ENCODE measurements at regions not wholly inside any gene's neighbourhood (a gene's known extent, or its start where the extent isn't known, plus 50 kb on each side); places are given as distances from the start of the nearest gene placed in this dataset.

DNA sequence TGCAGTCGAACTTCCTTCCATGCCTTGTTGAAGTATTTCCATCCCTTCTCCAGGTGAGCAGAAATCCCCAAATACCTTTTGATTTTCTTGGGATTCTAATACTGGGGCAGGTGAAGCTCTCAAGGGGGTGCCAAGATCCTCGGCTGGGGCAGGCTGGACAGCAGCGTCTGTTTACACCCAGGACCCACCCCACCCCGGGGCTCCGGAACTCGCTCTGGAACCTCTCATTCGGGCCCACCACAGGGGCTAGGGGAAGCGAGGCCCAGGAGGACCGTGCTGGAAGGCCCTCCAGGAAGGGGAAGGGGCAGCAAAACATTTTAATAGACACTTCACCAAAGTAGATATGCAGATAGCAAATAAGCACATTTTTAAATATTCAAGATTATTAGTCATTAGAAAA lies 161.9 kb upstream of the GORAB start:
- no peaks in the 10 kb centered on the region for H4K20me1 ChIP-seq (ENCODE audit: insufficient read depth, low read length)
- H3K4me3 ChIP-seq (ENCODE audit: low read length) = no peak overlapping the region
- no peaks in the 10 kb centered on the region for H3K36me3 ChIP-seq (replicated peaks; ENCODE audit: low read depth, low read length)
- H3K27me3 ChIP-seq (ENCODE audit: low read depth, low read length) = no peaks in the 10 kb centered on the region
- no peak overlapping the region for H3K9ac ChIP-seq (ENCODE audit: low read length)
- no peaks in the 10 kb centered on the region for H3K79me2 ChIP-seq (ENCODE audit: low read length)
- no peaks in the 10 kb centered on the region for H3K9me3 ChIP-seq (ENCODE audit: insufficient read depth, low read length)
- H3K4me2 ChIP-seq (ENCODE audit: low read length) = no peak overlapping the region
- H3K4me1 ChIP-seq (ENCODE audit: low read length) = no peaks in the 10 kb centered on the region
- TF ChIP-seq EZH2phosphoT487 (IDR thresholded peaks at IDR 0.05; ENCODE audit: low read depth) = no peak
- TF ChIP-seq, protein P1, sequence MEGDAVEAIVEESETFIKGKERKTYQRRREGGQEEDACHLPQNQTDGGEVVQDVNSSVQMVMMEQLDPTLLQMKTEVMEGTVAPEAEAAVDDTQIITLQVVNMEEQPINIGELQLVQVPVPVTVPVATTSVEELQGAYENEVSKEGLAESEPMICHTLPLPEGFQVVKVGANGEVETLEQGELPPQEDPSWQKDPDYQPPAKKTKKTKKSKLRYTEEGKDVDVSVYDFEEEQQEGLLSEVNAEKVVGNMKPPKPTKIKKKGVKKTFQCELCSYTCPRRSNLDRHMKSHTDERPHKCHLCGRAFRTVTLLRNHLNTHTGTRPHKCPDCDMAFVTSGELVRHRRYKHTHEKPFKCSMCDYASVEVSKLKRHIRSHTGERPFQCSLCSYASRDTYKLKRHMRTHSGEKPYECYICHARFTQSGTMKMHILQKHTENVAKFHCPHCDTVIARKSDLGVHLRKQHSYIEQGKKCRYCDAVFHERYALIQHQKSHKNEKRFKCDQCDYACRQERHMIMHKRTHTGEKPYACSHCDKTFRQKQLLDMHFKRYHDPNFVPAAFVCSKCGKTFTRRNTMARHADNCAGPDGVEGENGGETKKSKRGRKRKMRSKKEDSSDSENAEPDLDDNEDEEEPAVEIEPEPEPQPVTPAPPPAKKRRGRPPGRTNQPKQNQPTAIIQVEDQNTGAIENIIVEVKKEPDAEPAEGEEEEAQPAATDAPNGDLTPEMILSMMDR (IDR thresholded peaks at IDR 0.05; ENCODE audit: low read depth, low read length) = no peak
- no peak overlapping the region for H3K27ac ChIP-seq (ENCODE audit: low read length)
- H2AFZ ChIP-seq (ENCODE audit: low read depth, low read length) = no peak overlapping the region

DNA sequence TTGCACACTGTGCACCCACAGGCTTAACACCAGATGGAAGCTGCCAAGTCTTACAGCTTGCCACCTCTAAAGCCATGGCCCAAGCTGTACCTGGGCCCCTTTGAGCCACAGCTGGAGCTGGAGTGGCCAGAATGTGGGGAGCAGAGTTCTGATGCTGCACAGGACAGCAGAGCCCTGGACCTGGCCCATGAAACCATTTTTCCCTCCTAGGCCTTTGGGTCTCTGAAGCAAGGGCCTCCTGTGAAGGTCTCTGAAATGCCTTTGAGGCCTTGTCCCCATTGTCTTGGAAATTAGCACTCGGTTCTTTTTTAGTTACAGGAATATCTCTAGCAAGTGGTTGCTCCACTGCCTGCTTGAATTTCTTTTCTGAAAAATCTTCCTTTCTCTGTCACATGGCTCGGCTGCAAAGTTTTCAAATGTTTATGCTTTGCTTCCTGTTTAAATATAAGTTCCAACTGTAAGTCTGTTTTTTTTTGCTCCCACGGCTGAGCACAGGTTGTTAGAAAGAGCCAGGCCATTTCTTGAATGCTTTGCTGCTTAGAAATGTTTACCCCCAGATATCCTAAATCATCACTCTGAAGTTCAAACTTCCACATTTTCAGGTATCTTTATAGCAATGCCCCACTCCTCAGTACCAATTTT lies 156.8 kb upstream of the GORAB start:
- Histone ChIP-seq H3K79me2 (ENCODE audit: low read length) (no peaks in the 10 kb centered on the region), H4K20me1 (ENCODE audit: insufficient read depth, low read length) (no peaks in the 10 kb centered on the region), H3K4me1 (ENCODE audit: low read length) (no peaks in the 10 kb centered on the region), H2AFZ (ENCODE audit: low read depth, low read length) (no peak overlapping the region), H3K27ac (ENCODE audit: low read length) (no peak overlapping the region), H3K36me3 (replicated peaks; ENCODE audit: low read depth, low read length) (no peaks in the 10 kb centered on the region), H3K9ac (ENCODE audit: low read length) (no peak overlapping the region), H3K4me3 (ENCODE audit: low read length) (no peak overlapping the region), H3K9me3 (ENCODE audit: insufficient read depth, low read length) (no peaks in the 10 kb centered on the region), H3K4me2 (ENCODE audit: low read length) (no peak overlapping the region), H3K27me3 (ENCODE audit: low read depth, low read length) (no peaks in the 10 kb centered on the region)
- TF ChIP-seq EZH2phosphoT487 (IDR thresholded peaks at IDR 0.05; ENCODE audit: low read depth) = no peak
- TF ChIP-seq, protein P1 (IDR thresholded peaks at IDR 0.05; ENCODE audit: low read depth, low read length) = no peak

- TF ChIP-seq EZH2phosphoT487 (IDR thresholded peaks at IDR 0.05; ENCODE audit: low read depth) = no peak
- TF ChIP-seq, protein P1 (IDR thresholded peaks at IDR 0.05; ENCODE audit: low read depth, low read length) = no peak
- H4K20me1 ChIP-seq (ENCODE audit: insufficient read depth, low read length) = no peaks in the 10 kb centered on the region
- H3K27ac ChIP-seq (ENCODE audit: low read length) = no peak overlapping the region
- H3K4me1 ChIP-seq (ENCODE audit: low read length) = no peaks in the 10 kb centered on the region
- no peak overlapping the region for H3K4me3 ChIP-seq (ENCODE audit: low read length)
- H3K4me2 ChIP-seq (ENCODE audit: low read length) = no peak overlapping the region
- no peak overlapping the region for H2AFZ ChIP-seq (ENCODE audit: low read depth, low read length)
- H3K9ac ChIP-seq (ENCODE audit: low read length) = no peak overlapping the region
- H3K36me3 ChIP-seq (replicated peaks; ENCODE audit: low read depth, low read length) = no peaks in the 10 kb centered on the region
- no peaks in the 10 kb centered on the region for H3K79me2 ChIP-seq (ENCODE audit: low read length)
- no peaks in the 10 kb centered on the region for H3K9me3 ChIP-seq (ENCODE audit: insufficient read depth, low read length)
- H3K27me3 ChIP-seq (ENCODE audit: low read depth, low read length) = no peaks in the 10 kb centered on the region
Observed at GRCh38 chr1:170376801-170377385, 155.1 kb upstream of the GORAB start.

DNA sequence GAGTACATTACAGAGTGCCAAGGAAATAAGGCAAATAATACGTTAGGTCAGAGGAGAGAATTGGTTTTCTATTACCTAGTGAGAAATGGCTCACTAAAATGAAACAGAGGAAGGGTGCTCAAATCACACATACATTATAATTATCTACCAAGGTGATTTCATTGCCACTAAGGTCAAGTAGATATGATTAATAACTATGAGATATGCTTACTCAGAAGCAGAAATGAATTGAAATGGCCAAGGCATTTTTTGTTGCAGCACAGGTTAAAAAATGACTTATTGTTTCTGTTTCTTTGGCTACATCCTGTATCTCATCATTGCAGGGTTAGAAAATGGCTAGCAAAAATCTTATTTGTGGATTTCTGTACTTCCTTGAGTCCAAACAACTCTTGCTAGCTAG lies 154.5 kb upstream of the GORAB start:
- no peaks in the 10 kb centered on the region for H3K4me1 ChIP-seq (ENCODE audit: low read length)
- H3K9ac ChIP-seq (ENCODE audit: low read length) = no peak overlapping the region
- TF ChIP-seq EZH2phosphoT487 (IDR thresholded peaks at IDR 0.05; ENCODE audit: low read depth) = no peak
- TF ChIP-seq, protein P1 (IDR thresholded peaks at IDR 0.05; ENCODE audit: low read depth, low read length) = no peak
- no peaks in the 10 kb centered on the region for H3K9me3 ChIP-seq (ENCODE audit: insufficient read depth, low read length)
- no peak overlapping the region for H3K27ac ChIP-seq (ENCODE audit: low read length)
- no peaks in the 10 kb centered on the region for H3K79me2 ChIP-seq (ENCODE audit: low read length)
- H3K4me3 ChIP-seq (ENCODE audit: low read length) = no peak overlapping the region
- H3K36me3 ChIP-seq (replicated peaks; ENCODE audit: low read depth, low read length) = no peaks in the 10 kb centered on the region
- H2AFZ ChIP-seq (ENCODE audit: low read depth, low read length) = no peak overlapping the region
- no peaks in the 10 kb centered on the region for H3K27me3 ChIP-seq (ENCODE audit: low read depth, low read length)
- no peaks in the 10 kb centered on the region for H4K20me1 ChIP-seq (ENCODE audit: insufficient read depth, low read length)
- H3K4me2 ChIP-seq (ENCODE audit: low read length) = no peak overlapping the region

All from OCI-LY3 (cell line).